PFSK-1 (cell line): ENCODE measurements at regions not wholly inside any gene's neighbourhood (a gene's known extent, or its start where the extent isn't known, plus 50 kb on each side); places are given as distances from the start of the nearest gene placed in this dataset.

Experiments
- FOXP2 ChIP-seq: optimal IDR thresholded peaks from 2 replicates; pipeline ENCODE3; 2011; ENCODE audit warnings: borderline replicate concordance, control low read depth, inconsistent platforms; ENCODE audit not compliant: insufficient read depth; ENCODE audit errors: extremely low read length, extremely low read depth
- POLR2AphosphoS5 ChIP-seq: IDR thresholded peaks from 2 replicates; pipeline ENCODE4 v1.6.1; 2012; ENCODE audit warnings: low read depth, mild to moderate bottlenecking, control low read depth, low read length, moderate library complexity
- SIN3A ChIP-seq: IDR thresholded peaks from 2 replicates; pipeline ENCODE4 v1.6.1; 2012; ENCODE audit warnings: mild to moderate bottlenecking, low read length, moderate library complexity, borderline replicate concordance; ENCODE audit not compliant: insufficient read depth
- TAF1 ChIP-seq: IDR thresholded peaks from 2 replicates; pipeline ENCODE4 v1.6.1; 2012; ENCODE audit warnings: low read length, control low read depth, borderline replicate concordance; ENCODE audit not compliant: insufficient read depth
- TF ChIP-seq, protein P1 (sequence below), 2 experiments: IDR thresholded peaks; 2 replicates each; pipeline versions ENCODE4 v1.6.1 to v1.8.0; 2011 to 2012; ENCODE audit warnings: low read depth in 2 of 2, low read length in 2 of 2, control low read depth in 1 of 2, inconsistent platforms in 1 of 2, mild to moderate bottlenecking in 1 of 2, moderate library complexity in 1 of 2; ENCODE audit not compliant: insufficient read depth in 1 of 2

DNA sequence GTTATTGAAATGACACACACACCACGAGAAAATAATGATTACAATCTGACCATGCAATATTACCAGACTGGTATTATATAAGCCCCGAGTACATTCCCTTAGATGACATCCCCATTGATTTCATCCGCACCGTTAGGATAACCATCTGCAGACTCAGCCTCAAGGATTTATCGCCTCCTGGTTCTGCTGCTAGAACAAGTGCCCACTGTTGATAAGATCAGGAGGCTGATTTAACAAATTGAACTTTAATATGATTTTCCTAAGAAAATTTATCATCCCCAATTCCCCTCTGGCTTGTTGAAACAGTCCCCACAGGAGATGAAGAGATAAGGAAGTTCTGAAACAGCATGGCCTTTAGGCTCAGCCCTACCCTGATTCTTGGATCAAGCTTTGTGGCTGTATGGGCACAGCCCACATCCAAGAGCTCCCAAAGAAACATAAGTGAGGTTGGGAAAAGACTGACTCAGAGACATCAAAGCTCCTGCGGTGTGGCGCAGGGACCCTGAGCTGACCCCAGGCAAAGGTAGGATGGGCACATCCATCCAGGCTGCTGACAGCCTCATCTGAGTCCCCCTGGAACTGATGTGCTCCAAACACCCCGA is 59.2 kb upstream of the CHCHD3 start:
- TF ChIP-seq, protein P1, sequence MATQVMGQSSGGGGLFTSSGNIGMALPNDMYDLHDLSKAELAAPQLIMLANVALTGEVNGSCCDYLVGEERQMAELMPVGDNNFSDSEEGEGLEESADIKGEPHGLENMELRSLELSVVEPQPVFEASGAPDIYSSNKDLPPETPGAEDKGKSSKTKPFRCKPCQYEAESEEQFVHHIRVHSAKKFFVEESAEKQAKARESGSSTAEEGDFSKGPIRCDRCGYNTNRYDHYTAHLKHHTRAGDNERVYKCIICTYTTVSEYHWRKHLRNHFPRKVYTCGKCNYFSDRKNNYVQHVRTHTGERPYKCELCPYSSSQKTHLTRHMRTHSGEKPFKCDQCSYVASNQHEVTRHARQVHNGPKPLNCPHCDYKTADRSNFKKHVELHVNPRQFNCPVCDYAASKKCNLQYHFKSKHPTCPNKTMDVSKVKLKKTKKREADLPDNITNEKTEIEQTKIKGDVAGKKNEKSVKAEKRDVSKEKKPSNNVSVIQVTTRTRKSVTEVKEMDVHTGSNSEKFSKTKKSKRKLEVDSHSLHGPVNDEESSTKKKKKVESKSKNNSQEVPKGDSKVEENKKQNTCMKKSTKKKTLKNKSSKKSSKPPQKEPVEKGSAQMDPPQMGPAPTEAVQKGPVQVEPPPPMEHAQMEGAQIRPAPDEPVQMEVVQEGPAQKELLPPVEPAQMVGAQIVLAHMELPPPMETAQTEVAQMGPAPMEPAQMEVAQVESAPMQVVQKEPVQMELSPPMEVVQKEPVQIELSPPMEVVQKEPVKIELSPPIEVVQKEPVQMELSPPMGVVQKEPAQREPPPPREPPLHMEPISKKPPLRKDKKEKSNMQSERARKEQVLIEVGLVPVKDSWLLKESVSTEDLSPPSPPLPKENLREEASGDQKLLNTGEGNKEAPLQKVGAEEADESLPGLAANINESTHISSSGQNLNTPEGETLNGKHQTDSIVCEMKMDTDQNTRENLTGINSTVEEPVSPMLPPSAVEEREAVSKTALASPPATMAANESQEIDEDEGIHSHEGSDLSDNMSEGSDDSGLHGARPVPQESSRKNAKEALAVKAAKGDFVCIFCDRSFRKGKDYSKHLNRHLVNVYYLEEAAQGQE (IDR thresholded peaks at IDR 0.05; ENCODE audit: insufficient read depth in 1 of 2, low read depth in 2 of 2, low read length in 2 of 2) = no peak
- TF ChIP-seq POLR2AphosphoS5 (no peak), TAF1 (no peak), SIN3A (no peak), FOXP2 (no peak)
